Colonic mucosa (tissue), 4 donors: ENCODE measurements at regions not wholly inside any gene's neighbourhood (a gene's known extent, or its start where the extent isn't known, plus 50 kb on each side); places are given as distances from the start of the nearest gene placed in this dataset.

ENCODE experiments used
- DNase-seq: peaks from one replicate; pipeline ENCODE4 v3.0.0-alpha.2; 2020
- H3K27ac ChIP-seq: fragments of 200-600 bp; one replicate; pipeline ENCODE4 v1.8.0; 2021
- H3K27me3 ChIP-seq: fragments of 200-600 bp; one replicate; pipeline ENCODE4 v1.8.0; 2021
- H3K36me3 ChIP-seq: fragments of 200-600 bp; one replicate; pipeline ENCODE4 v1.8.0; 2021
- H3K4me1 ChIP-seq: fragments of 200-600 bp; one replicate; pipeline ENCODE4 v1.8.0; 2021; ENCODE audit warnings: mild to moderate bottlenecking
- H3K4me3 ChIP-seq: fragments of 200-600 bp; one replicate; pipeline ENCODE4 v1.8.0; 2021
- H3K9ac ChIP-seq, 2 donors: one replicate each; pipeline ENCODE4 v1.7.0; 2013; ENCODE audit warnings: control low read depth in 2 of 2, low read depth in 2 of 2, low read length in 2 of 2
- H3K9me3 ChIP-seq: fragments of 200-600 bp; one replicate; pipeline ENCODE4 v1.8.0; 2021
- CTCF ChIP-seq: fragments of 200-600 bp; IDR thresholded peaks from one replicate; pipeline ENCODE4 v1.8.0; 2022; ENCODE audit warnings: antibody characterized with exemption, mild to moderate bottlenecking
- intact Hi-C: fragments of 100-400 bp; cut with DNase I; formaldehyde crosslinking; loops from one replicate; pipeline ENCODE4 v1.14.1; 2022
- donor health status: healthy.
- donor health status: DM: no; HTN: no; CAD: no.
- donor health status: DM: no; HTN: no; CAD: no.

- intact Hi-C loops: no loop called here
- H3K9ac ChIP-seq: no peak overlapping the region
- H3K27ac ChIP-seq: no peak overlapping the region
- no peaks in the 10 kb centered on the region for H3K27me3 ChIP-seq
- no peak for DNase-seq
- H3K4me1 ChIP-seq: no peaks in the 10 kb centered on the region
- H3K4me3 ChIP-seq: no peak overlapping the region
- no peaks in the 10 kb centered on the region for H3K9me3 ChIP-seq
- TF ChIP-seq CTCF: no peak
- H3K36me3 ChIP-seq: no peaks in the 10 kb centered on the region
Observed at GRCh38 chr7:84757761-84758160, 429.1 kb downstream of the SEMA3D start.

DNA sequence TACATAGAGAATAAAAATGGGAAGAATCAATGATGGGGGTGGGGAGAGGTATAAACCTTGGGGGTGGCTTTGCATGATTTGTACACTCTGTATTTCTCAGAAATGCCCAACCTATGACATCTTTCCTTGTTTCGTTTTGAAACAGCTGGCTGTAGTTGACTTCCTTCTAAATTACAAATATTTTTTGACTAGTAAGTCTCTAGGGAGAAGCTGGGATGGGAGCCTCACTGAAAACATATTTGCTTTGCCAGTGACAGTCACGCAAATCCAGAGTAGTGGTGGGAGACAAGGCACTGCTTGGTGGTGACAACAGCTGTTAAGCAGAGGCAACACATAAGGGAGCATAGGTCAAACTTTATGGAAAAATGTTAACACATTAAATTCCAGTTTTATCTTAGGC, 440.5 kb downstream of the SEMA3D start:
- Histone ChIP-seq H3K27me3 (no peaks in the 10 kb centered on the region), H3K27ac (no peak overlapping the region), H3K9me3 (no peaks in the 10 kb centered on the region), H3K4me1 (no peaks in the 10 kb centered on the region), H3K36me3 (no peaks in the 10 kb centered on the region), H3K4me3 (no peak overlapping the region), H3K9ac (no peak overlapping the region)
- intact Hi-C loops: no loop called here
- DNase-seq: no peak
- TF ChIP-seq CTCF: no peak

- no peak overlapping the region for H3K27ac ChIP-seq
- H3K4me3 ChIP-seq: no peak overlapping the region
- intact Hi-C loops: no loop called here
- no peaks in the 10 kb centered on the region for H3K9me3 ChIP-seq
- H3K4me1 ChIP-seq: no peaks in the 10 kb centered on the region
- DNase-seq: no peak
- no peaks in the 10 kb centered on the region for H3K36me3 ChIP-seq
- no peaks in the 10 kb centered on the region for H3K27me3 ChIP-seq
- no peak overlapping the region for H3K9ac ChIP-seq
- TF ChIP-seq CTCF: no peak
Observed at GRCh38 chr7:84744385-84744784, 442.5 kb downstream of the SEMA3D start.

- no peak for DNase-seq
- no peaks in the 10 kb centered on the region for H3K27me3 ChIP-seq
- no peaks in the 10 kb centered on the region for H3K36me3 ChIP-seq
- H3K27ac ChIP-seq: no peak overlapping the region
- intact Hi-C loops: no loop called here
- no peak for TF ChIP-seq CTCF
- H3K9me3 ChIP-seq: no peaks in the 10 kb centered on the region
- no peaks in the 10 kb centered on the region for H3K4me1 ChIP-seq
- no peak overlapping the region for H3K9ac ChIP-seq
- H3K4me3 ChIP-seq: no peak overlapping the region
Observed at GRCh38 chr7:84738583-84739150, 448.2 kb downstream of the SEMA3D start.

- DNase-seq: no peak
- no peaks in the 10 kb centered on the region for H3K27me3 ChIP-seq
- no peak for TF ChIP-seq CTCF
- no peaks in the 10 kb centered on the region for H3K4me1 ChIP-seq
- no peaks in the 10 kb centered on the region for H3K36me3 ChIP-seq
- no peaks in the 10 kb centered on the region for H3K9me3 ChIP-seq
- no peak overlapping the region for H3K4me3 ChIP-seq
- intact Hi-C loops: no loop called here
- H3K27ac ChIP-seq: no peak overlapping the region
- H3K9ac ChIP-seq: no peak overlapping the region
Observed at GRCh38 chr7:84735677-84736076, 451.2 kb downstream of the SEMA3D start.
